Panc1 (cell line): ENCODE measurements at regions not wholly inside any gene's neighbourhood (a gene's known extent, or its start where the extent isn't known, plus 50 kb on each side); places are given as distances from the start of the nearest gene placed in this dataset.

ENCODE experiments used
- ATAC-seq: fragments of 200-7000 bp; cut with Tn5 transposase; 2 replicates; pipeline ENCODE4 v1.9.1; 2020; ENCODE audit warnings: mild to moderate bottlenecking, moderate library complexity
- BruUV-seq: library from RNA; stranded (reverse); fragments of 400-500 nt; replicated peaks from 2 replicates; lab custom pipeline; 2021; lab: Mats Ljungman, UMichigan
- CTCF ChIA-PET: fragments of 300-600 bp; sonication (Branson Sonifier 250); formaldehyde crosslinking; loops from one replicate; lab custom pipeline; 2022; ENCODE audit warnings: antibody characterized with exemption; lab: Charles Lee
- POLR2A ChIA-PET: fragments of 300-600 bp; sonication (Branson Sonifier 250); formaldehyde crosslinking; loops from one replicate; lab custom pipeline; 2022; ENCODE audit warnings: antibody characterized with exemption; lab: Charles Lee
- DNase-seq: peaks from one replicate; pipeline ENCODE4 v3.0.0-alpha.2; 2010; ENCODE audit warnings: low read depth, low spot score
- H3K27ac ChIP-seq: 2 replicates; pipeline ENCODE4 v1.5.1; 2011; ENCODE audit warnings: mild to moderate bottlenecking, low read length, inconsistent platforms
- H3K27me3 ChIP-seq: fragments of 200-500 bp; sonication (Bioruptor generic); 2 replicates; pipeline ENCODE4 v1.6.0; 2014; ENCODE audit warnings: low read length, inconsistent platforms; ENCODE audit not compliant: control insufficient read depth, insufficient read depth
- H3K36me3 ChIP-seq: fragments of 200-500 bp; sonication (Bioruptor generic); 2 replicates; pipeline ENCODE4 v1.5.1; 2014; ENCODE audit warnings: inconsistent platforms, mild to moderate bottlenecking, low read length, moderate library complexity; ENCODE audit not compliant: control insufficient read depth, insufficient read depth
- H3K4me1 ChIP-seq: 2 replicates; pipeline ENCODE4 v1.5.1; 2011; ENCODE audit warnings: inconsistent platforms, mild to moderate bottlenecking, low read length, moderate library complexity; ENCODE audit not compliant: control insufficient read depth, insufficient read depth
- H3K4me3 ChIP-seq, 2 experiments: 2 replicates each; pipeline ENCODE4 v1.5.1; 2011 to 2012; ENCODE audit warnings: low read depth in 2 of 2, low read length in 2 of 2, mild to moderate bottlenecking in 2 of 2, inconsistent platforms in 1 of 2, moderate library complexity in 1 of 2
- H3K9me3 ChIP-seq: fragments of 200-500 bp; sonication (Bioruptor generic); 2 replicates; pipeline ENCODE4 v1.5.1; 2014; ENCODE audit warnings: low read depth, mild to moderate bottlenecking, inconsistent platforms, low read length, moderate library complexity; ENCODE audit not compliant: control insufficient read depth, insufficient read depth
- POLR2AphosphoS5 ChIP-seq: IDR thresholded peaks from 2 replicates; pipeline ENCODE4 v1.6.1; 2012; ENCODE audit warnings: mild to moderate bottlenecking, low read depth, low read length, moderate library complexity
- REST ChIP-seq, 2 experiments: IDR thresholded peaks; 2 replicates each; pipeline ENCODE4 v1.6.1; 2011 to 2012; ENCODE audit warnings: low read depth in 2 of 2, control low read depth in 1 of 2, low read length in 1 of 2, mild to moderate bottlenecking in 1 of 2, moderate library complexity in 1 of 2; ENCODE audit not compliant: insufficient read depth in 1 of 2
- SIN3A ChIP-seq: IDR thresholded peaks from 2 replicates; pipeline ENCODE4 v1.6.1; 2012; ENCODE audit warnings: low read depth, mild to moderate bottlenecking, low read length, moderate library complexity, borderline replicate concordance; ENCODE audit not compliant: insufficient read depth
- TCF7L2 ChIP-seq: IDR thresholded peaks from 2 replicates; pipeline ENCODE4 v1.6.1; 2011; ENCODE audit warnings: mild to moderate bottlenecking, low read depth, low read length, inconsistent platforms
- in situ Hi-C: cut with HindIII; loops from 2 replicates; pipeline ENCODE4 v1.10.0; 2016; ENCODE audit warnings: low sequenced_read_pairs, low pct_unique_long_range_greater_than_20kb
- intact Hi-C: fragments of 100-400 bp; cut with micrococcal nuclease; formaldehyde crosslinking; loops from one replicate; pipeline ENCODE4 v1.10.0; 2022; ENCODE audit not compliant: unreplicated experiment
- TF ChIP-seq, protein P1 (sequence below): fragments of 450-650 bp; IDR thresholded peaks from 2 replicates; pipeline ENCODE4 v1.5.1; 2017; ENCODE audit warnings: mild to moderate bottlenecking

DNA sequence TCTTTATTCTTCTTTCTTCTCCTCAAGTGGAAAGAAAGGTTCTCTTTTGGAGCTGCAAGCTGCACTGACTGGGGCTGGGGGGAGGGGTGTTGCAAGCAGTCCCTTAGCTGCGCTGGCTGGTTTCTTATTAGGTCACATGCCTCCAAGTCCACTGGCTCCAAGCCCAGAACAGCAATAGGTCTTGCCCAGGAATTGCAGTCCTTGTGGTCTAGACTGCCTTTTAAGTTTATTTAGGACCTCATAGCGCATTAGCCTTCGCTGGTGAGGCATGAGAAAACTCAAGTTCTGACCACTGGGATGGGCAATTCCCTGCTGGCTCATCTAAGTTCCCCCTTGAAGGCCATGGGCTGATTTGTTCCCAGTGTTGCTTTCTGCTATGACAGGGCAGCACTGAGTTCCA lies 138.6 kb upstream of the SCN7A start:
- no peak overlapping the region for H3K4me3 ChIP-seq
- no peak for ATAC-seq
- no TSS peak for BruUV-seq
- no peaks in the 10 kb centered on the region for H3K9me3 ChIP-seq
- POLR2A ChIA-PET, result no interaction called here
- H3K4me1 ChIP-seq, result no peaks in the 10 kb centered on the region
- intact Hi-C loops (no loop called here), in situ Hi-C loops (no loop called here)
- no peak for DNase-seq
- H3K27ac ChIP-seq, result no peak overlapping the region
- no peak for TF ChIP-seq SIN3A
- TF ChIP-seq TCF7L2, result no peak
- TF ChIP-seq POLR2AphosphoS5, result no peak
- TF ChIP-seq, protein P1, sequence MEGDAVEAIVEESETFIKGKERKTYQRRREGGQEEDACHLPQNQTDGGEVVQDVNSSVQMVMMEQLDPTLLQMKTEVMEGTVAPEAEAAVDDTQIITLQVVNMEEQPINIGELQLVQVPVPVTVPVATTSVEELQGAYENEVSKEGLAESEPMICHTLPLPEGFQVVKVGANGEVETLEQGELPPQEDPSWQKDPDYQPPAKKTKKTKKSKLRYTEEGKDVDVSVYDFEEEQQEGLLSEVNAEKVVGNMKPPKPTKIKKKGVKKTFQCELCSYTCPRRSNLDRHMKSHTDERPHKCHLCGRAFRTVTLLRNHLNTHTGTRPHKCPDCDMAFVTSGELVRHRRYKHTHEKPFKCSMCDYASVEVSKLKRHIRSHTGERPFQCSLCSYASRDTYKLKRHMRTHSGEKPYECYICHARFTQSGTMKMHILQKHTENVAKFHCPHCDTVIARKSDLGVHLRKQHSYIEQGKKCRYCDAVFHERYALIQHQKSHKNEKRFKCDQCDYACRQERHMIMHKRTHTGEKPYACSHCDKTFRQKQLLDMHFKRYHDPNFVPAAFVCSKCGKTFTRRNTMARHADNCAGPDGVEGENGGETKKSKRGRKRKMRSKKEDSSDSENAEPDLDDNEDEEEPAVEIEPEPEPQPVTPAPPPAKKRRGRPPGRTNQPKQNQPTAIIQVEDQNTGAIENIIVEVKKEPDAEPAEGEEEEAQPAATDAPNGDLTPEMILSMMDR, result no peak
- no peak for TF ChIP-seq REST (IDR thresholded peaks at IDR 0.05; ENCODE audit: insufficient read depth in 1 of 2, low read depth in 2 of 2, low read length in 1 of 2)
- H3K36me3 ChIP-seq, result no peaks in the 10 kb centered on the region
- CTCF ChIA-PET, result no interaction called here
- H3K27me3 ChIP-seq, result no peaks in the 10 kb centered on the region

DNA sequence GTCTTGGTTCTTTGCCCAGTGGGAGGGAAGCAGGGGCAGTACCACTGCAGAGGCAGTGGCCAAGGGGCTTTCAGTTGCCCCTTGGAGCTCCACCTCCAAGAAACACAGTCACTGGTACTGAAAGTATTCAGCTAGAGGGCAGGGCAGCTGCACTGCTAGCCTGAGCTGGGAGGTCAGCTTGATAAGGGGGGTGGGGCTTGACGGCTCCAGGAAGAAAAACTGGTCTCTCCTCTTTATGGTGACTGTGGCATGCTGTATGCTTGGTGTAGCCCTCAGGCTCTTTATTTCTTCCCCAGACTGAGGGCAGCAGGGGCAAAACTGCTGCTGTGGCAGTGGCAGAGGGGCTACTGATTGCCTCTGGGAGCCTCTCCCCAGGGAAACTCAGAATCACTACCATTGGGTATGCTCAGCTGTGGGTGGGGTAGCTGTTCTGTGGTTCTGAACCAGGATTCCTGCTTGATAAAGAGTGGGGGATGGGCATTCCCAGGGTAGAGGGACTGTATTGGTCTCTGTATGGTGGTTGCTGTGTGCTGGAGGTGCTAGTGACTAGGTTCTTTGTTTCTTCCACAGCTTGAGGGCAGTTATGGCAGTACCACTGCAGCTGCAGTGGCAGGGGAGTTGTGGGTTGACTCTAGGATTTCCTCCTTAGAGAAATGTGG lies 134.6 kb upstream of the SCN7A start:
- Histone ChIP-seq H3K27ac (no peak overlapping the region), H3K9me3 (no peaks in the 10 kb centered on the region), H3K27me3 (no peaks in the 10 kb centered on the region), H3K36me3 (no peaks in the 10 kb centered on the region), H3K4me1 (no peaks in the 10 kb centered on the region), H3K4me3 (no peak overlapping the region)
- ChIA-PET POLR2A (no interaction called here), CTCF (no interaction called here)
- in situ Hi-C loops (no loop called here), intact Hi-C loops (no loop called here)
- BruUV-seq, result no TSS peak
- DNase-seq (no peak), ATAC-seq (no peak)
- TF ChIP-seq, protein P1, result no peak
- no peak for TF ChIP-seq SIN3A
- no peak for TF ChIP-seq REST (IDR thresholded peaks at IDR 0.05; ENCODE audit: insufficient read depth in 1 of 2, low read depth in 2 of 2, low read length in 1 of 2)
- no peak for TF ChIP-seq POLR2AphosphoS5
- TF ChIP-seq TCF7L2, result no peak
